DMS 273 (cell line): ENCODE measurements at regions not wholly inside any gene's neighbourhood (a gene's known extent, or its start where the extent isn't known, plus 50 kb on each side); places are given as distances from the start of the nearest gene placed in this dataset.
"Not testable (repeated sequence)": the region's sequence is repeated elsewhere in the genome, so short reads cannot be mapped to it uniquely, and the experiment has no call there.

Experiments
- DNase-seq: peaks from one replicate; lab custom pipeline; 2025; ENCODE audit not compliant: unreplicated experiment; lab: John Stamatoyannopoulos, UW

GRCh38 chr7:23887660-23888059, 177.6 kb downstream of the STK31 start:
- no peak for DNase-seq

GRCh38 chr7:23888958-23889357, 178.9 kb downstream of the STK31 start:
- DNase-seq = no peak

GRCh38 chr7:23889566-23889965, 179.5 kb downstream of the STK31 start:
- DNase-seq = no peak

- no peak for DNase-seq
These were observed 182.0 kb downstream of the STK31 start for GRCh38 chr7:23892019-23892418.

GRCh38 chr7:23893176-23893941, 183.3 kb downstream of the STK31 start:
- DNase-seq = peak; percentile 11

GRCh38 chr7:23893942-23894891, 184.2 kb downstream of the STK31 start:
- DNase-seq = no peak

GRCh38 chr7:23894892-23895569, 185.0 kb downstream of the STK31 start:
- DNase-seq = no peak

GRCh38 chr7:23895666-23896096, 185.7 kb downstream of the STK31 start:
- no peak for DNase-seq

GRCh38 chr7:23898619-23899018, 188.6 kb downstream of the STK31 start:
- no peak for DNase-seq

- DNase-seq = not testable (repeated sequence)
These were observed 194.9 kb downstream of the STK31 start for GRCh38 chr7:23904901-23905300.

GRCh38 chr7:23907012-23907411, 197.0 kb downstream of the STK31 start:
- no peak for DNase-seq

GRCh38 chr7:23909426-23909825, 199.4 kb downstream of the STK31 start:
- no peak for DNase-seq

GRCh38 chr7:23912065-23912464, 202.0 kb downstream of the STK31 start:
- DNase-seq = no peak

- no peak for DNase-seq
These were observed 203.0 kb downstream of the STK31 start for GRCh38 chr7:23913016-23913415.

GRCh38 chr7:23915236-23915635, 205.2 kb downstream of the STK31 start:
- DNase-seq = peak; percentile 92

- no peak for DNase-seq
These were observed 208.3 kb downstream of the STK31 start for GRCh38 chr7:23918286-23918685.

GRCh38 chr7:23918856-23919255, 208.8 kb downstream of the STK31 start:
- peak; percentile 8 for DNase-seq

- no peak for DNase-seq
These were observed 215.1 kb downstream of the STK31 start for GRCh38 chr7:23925088-23925487.

- DNase-seq = no peak
These were observed 217.8 kb downstream of the STK31 start for GRCh38 chr7:23927709-23928417.

- DNase-seq = no peak
These were observed 218.4 kb downstream of the STK31 start for GRCh38 chr7:23928418-23928775.

- DNase-seq = no peak
These were observed 220.3 kb downstream of the STK31 start for GRCh38 chr7:23930312-23930711.
